Astrocyte (in vitro differentiated cells and primary cell): ENCODE measurements at regions not wholly inside any gene's neighbourhood (a gene's known extent, or its start where the extent isn't known, plus 50 kb on each side); places are given as distances from the start of the nearest gene placed in this dataset.
A peak's percentile ranks its signal among the peaks of the same experiment; 100 is the strongest.

ENCODE experiments used
- DNase-seq: peaks from one replicate; pipeline ENCODE4 v3.0.0-alpha.2; 2010; ENCODE audit warnings: low read depth
- FAIRE-seq: peaks from 2 replicates; lab custom pipeline; 2011; peaks lifted over from hg19 to GRCh38; lab: Jason Lieb, UNC
- H2AFZ ChIP-seq: 2 replicates; pipeline ENCODE4 v1.6.0; 2012; ENCODE audit warnings: low read depth, low read length, inconsistent platforms
- H3K27ac ChIP-seq: 2 replicates; pipeline ENCODE4 v1.5.1; 2011; ENCODE audit warnings: low read depth, low read length, inconsistent platforms
- H3K27me3 ChIP-seq: 2 replicates; pipeline ENCODE4 v1.6.0; 2011; ENCODE audit warnings: low read length, inconsistent platforms; ENCODE audit not compliant: insufficient read depth
- H3K36me3 ChIP-seq: 2 replicates; pipeline ENCODE4 v1.5.1; 2011; ENCODE audit warnings: low read length, inconsistent platforms; ENCODE audit not compliant: insufficient read depth
- H3K4me1 ChIP-seq: 2 replicates; pipeline ENCODE4 v1.5.1; 2011; ENCODE audit warnings: low read length, inconsistent platforms; ENCODE audit not compliant: insufficient read depth
- H3K4me2 ChIP-seq: 2 replicates; pipeline ENCODE4 v1.6.0; 2012; ENCODE audit warnings: low read length, inconsistent platforms
- H3K4me3 ChIP-seq: 2 replicates; pipeline ENCODE4 v1.5.1; 2011; ENCODE audit warnings: low read depth, mild to moderate bottlenecking, low read length, inconsistent platforms; ENCODE audit not compliant: insufficient read depth
- H3K79me2 ChIP-seq: 2 replicates; pipeline ENCODE4 v1.6.0; 2012; ENCODE audit warnings: mild to moderate bottlenecking, low read length, inconsistent platforms; ENCODE audit not compliant: insufficient read depth
- H3K9ac ChIP-seq: 2 replicates; pipeline ENCODE4 v1.6.0; 2012; ENCODE audit warnings: mild to moderate bottlenecking, low read length, inconsistent platforms
- H3K9me3 ChIP-seq: 2 replicates; pipeline ENCODE4 v1.5.1; 2012; ENCODE audit warnings: low read depth, mild to moderate bottlenecking, low read length, inconsistent platforms; ENCODE audit not compliant: insufficient read depth
- H4K20me1 ChIP-seq: 2 replicates; pipeline ENCODE4 v1.6.0; 2012; ENCODE audit warnings: low read length, inconsistent platforms; ENCODE audit not compliant: insufficient read depth
- H3K27ac Mint-ChIP-seq: one replicate; pipeline ENCODE4 v1.8.0; 2021; ENCODE audit warnings: mild to moderate bottlenecking, mixed read lengths; ENCODE audit not compliant: unreplicated experiment
- H3K27me3 Mint-ChIP-seq: one replicate; pipeline ENCODE4 v1.8.0; 2021; ENCODE audit warnings: low read depth, mixed read lengths; ENCODE audit not compliant: unreplicated experiment
- H3K36me3 Mint-ChIP-seq: one replicate; pipeline ENCODE4 v1.8.0; 2021; ENCODE audit warnings: low read depth, mixed read lengths; ENCODE audit not compliant: unreplicated experiment
- H3K4me1 Mint-ChIP-seq: one replicate; pipeline ENCODE4 v1.8.0; 2021; ENCODE audit warnings: low read depth, mixed read lengths; ENCODE audit not compliant: unreplicated experiment
- H3K4me3 Mint-ChIP-seq: one replicate; pipeline ENCODE4 v1.8.0; 2021; ENCODE audit warnings: mild to moderate bottlenecking, moderate library complexity, mixed read lengths; ENCODE audit not compliant: unreplicated experiment
- H3K9me3 Mint-ChIP-seq: one replicate; pipeline ENCODE4 v1.8.0; 2021; ENCODE audit warnings: mild to moderate bottlenecking, mixed read lengths; ENCODE audit not compliant: unreplicated experiment
- EZH2 ChIP-seq: IDR thresholded peaks from 2 replicates; pipeline ENCODE4 v1.6.1; 2012; ENCODE audit warnings: mild to moderate bottlenecking, low read length, inconsistent platforms; ENCODE audit not compliant: insufficient read depth
- TF ChIP-seq, protein P1 (sequence below): IDR thresholded peaks from 2 replicates; pipeline ENCODE4 v1.5.1; 2011; ENCODE audit warnings: low read depth, mild to moderate bottlenecking, inconsistent platforms, low read length, moderate library complexity; ENCODE audit not compliant: insufficient read depth

GRCh38 chrX:114051667-114052315 is 532.1 kb upstream of the HTR2C start:
- no peak overlapping the region for H3K9ac ChIP-seq
- no peak overlapping the region for H3K4me3 ChIP-seq
- H3K4me1 ChIP-seq: no peaks in the 10 kb centered on the region
- no peak for DNase-seq
- TF ChIP-seq, protein P1, sequence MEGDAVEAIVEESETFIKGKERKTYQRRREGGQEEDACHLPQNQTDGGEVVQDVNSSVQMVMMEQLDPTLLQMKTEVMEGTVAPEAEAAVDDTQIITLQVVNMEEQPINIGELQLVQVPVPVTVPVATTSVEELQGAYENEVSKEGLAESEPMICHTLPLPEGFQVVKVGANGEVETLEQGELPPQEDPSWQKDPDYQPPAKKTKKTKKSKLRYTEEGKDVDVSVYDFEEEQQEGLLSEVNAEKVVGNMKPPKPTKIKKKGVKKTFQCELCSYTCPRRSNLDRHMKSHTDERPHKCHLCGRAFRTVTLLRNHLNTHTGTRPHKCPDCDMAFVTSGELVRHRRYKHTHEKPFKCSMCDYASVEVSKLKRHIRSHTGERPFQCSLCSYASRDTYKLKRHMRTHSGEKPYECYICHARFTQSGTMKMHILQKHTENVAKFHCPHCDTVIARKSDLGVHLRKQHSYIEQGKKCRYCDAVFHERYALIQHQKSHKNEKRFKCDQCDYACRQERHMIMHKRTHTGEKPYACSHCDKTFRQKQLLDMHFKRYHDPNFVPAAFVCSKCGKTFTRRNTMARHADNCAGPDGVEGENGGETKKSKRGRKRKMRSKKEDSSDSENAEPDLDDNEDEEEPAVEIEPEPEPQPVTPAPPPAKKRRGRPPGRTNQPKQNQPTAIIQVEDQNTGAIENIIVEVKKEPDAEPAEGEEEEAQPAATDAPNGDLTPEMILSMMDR: no peak
- TF ChIP-seq EZH2: no peak
- Mint-ChIP-seq H3K4me1 (no peaks in the 10 kb centered on the region), H3K36me3 (no peaks in the 10 kb centered on the region), H3K27me3 (no peaks in the 10 kb centered on the region), H3K9me3 (no peaks in the 10 kb centered on the region), H3K27ac (no peak overlapping the region), H3K4me3 (no peak overlapping the region)
- no peaks in the 10 kb centered on the region for H3K9me3 ChIP-seq
- no peaks in the 10 kb centered on the region for H3K36me3 ChIP-seq
- no peaks in the 10 kb centered on the region for H3K79me2 ChIP-seq
- no peaks in the 10 kb centered on the region for H3K27me3 ChIP-seq
- H3K4me2 ChIP-seq: no peak overlapping the region
- no peaks in the 10 kb centered on the region for H4K20me1 ChIP-seq
- FAIRE-seq: peak; percentile 63
- H3K27ac ChIP-seq: no peak overlapping the region
- no peak overlapping the region for H2AFZ ChIP-seq

GRCh38 chrX:114050075-114050796 is 533.6 kb upstream of the HTR2C start:
- Mint-ChIP-seq H3K4me1 (no peaks in the 10 kb centered on the region), H3K4me3 (no peak overlapping the region), H3K27ac (no peak overlapping the region), H3K27me3 (no peaks in the 10 kb centered on the region), H3K9me3 (no peaks in the 10 kb centered on the region), H3K36me3 (no peaks in the 10 kb centered on the region)
- Histone ChIP-seq H3K9me3 (no peaks in the 10 kb centered on the region), H4K20me1 (no peaks in the 10 kb centered on the region), H3K4me1 (no peaks in the 10 kb centered on the region), H3K27ac (no peak overlapping the region), H2AFZ (no peak overlapping the region), H3K9ac (no peak overlapping the region), H3K4me2 (no peak overlapping the region), H3K27me3 (no peaks in the 10 kb centered on the region), H3K79me2 (no peaks in the 10 kb centered on the region), H3K36me3 (no peaks in the 10 kb centered on the region), H3K4me3 (no peak overlapping the region)
- FAIRE-seq: peak; percentile 67
- DNase-seq: no peak
- TF ChIP-seq EZH2: no peak
- TF ChIP-seq, protein P1: no peak

GRCh38 chrX:114049063-114049462 is 534.8 kb upstream of the HTR2C start:
- no peak overlapping the region for H3K4me2 ChIP-seq
- H3K27me3 ChIP-seq: no peaks in the 10 kb centered on the region
- H3K27ac Mint-ChIP-seq: no peak overlapping the region
- no peak overlapping the region for H3K9ac ChIP-seq
- H3K36me3 ChIP-seq: no peaks in the 10 kb centered on the region
- no peaks in the 10 kb centered on the region for H3K4me1 ChIP-seq
- H3K27ac ChIP-seq: no peak overlapping the region
- TF ChIP-seq, protein P1: no peak
- H4K20me1 ChIP-seq: no peaks in the 10 kb centered on the region
- no peak for DNase-seq
- peak; percentile 41 for FAIRE-seq
- no peak overlapping the region for H2AFZ ChIP-seq
- no peaks in the 10 kb centered on the region for H3K9me3 ChIP-seq
- H3K79me2 ChIP-seq: no peaks in the 10 kb centered on the region
- no peaks in the 10 kb centered on the region for H3K9me3 Mint-ChIP-seq
- no peaks in the 10 kb centered on the region for H3K4me1 Mint-ChIP-seq
- no peak overlapping the region for H3K4me3 ChIP-seq
- no peak overlapping the region for H3K4me3 Mint-ChIP-seq
- no peaks in the 10 kb centered on the region for H3K36me3 Mint-ChIP-seq
- H3K27me3 Mint-ChIP-seq: no peaks in the 10 kb centered on the region
